CD14-positive monocyte (primary cell): ENCODE measurements at regions not wholly inside any gene's neighbourhood (a gene's known extent, or its start where the extent isn't known, plus 50 kb on each side); places are given as distances from the start of the nearest gene placed in this dataset.

ENCODE experiments used
- DNase-seq, 3 donors: peaks; one replicate each; pipeline ENCODE4 v3.0.0-alpha.2; 2011 to 2022
- H2AFZ ChIP-seq: 2 replicates; pipeline ENCODE4 v1.6.0; 2012; ENCODE audit warnings: mild to moderate bottlenecking, low read depth, low read length, inconsistent platforms; ENCODE audit not compliant: insufficient read depth, poor library complexity, severe bottlenecking
- H3K27ac ChIP-seq, 2 donors: 1 replicate in 1 of 2; 2 replicates in 1 of 2; pipeline ENCODE4 v1.5.1; 2012 to 2013; ENCODE audit warnings: low read length in 2 of 2, control low read depth in 1 of 2, inconsistent platforms in 1 of 2, low read depth in 1 of 2, mild to moderate bottlenecking in 1 of 2
- H3K27me3 ChIP-seq, 2 donors: one replicate each; pipeline versions ENCODE4 v1.6.0 to v1.6.1; 2011 to 2013; ENCODE audit warnings: low read length in 2 of 2; ENCODE audit not compliant: control insufficient read depth in 2 of 2, insufficient read depth in 2 of 2
- H3K36me3 ChIP-seq, 2 donors: replicated peaks in 1 of 2; 1 replicate in 1 of 2; 2 replicates in 1 of 2; pipeline versions ENCODE4 v1.5.1 to v1.6.1; 2012 to 2013; ENCODE audit warnings: low read length in 2 of 2, control low read depth in 1 of 2, inconsistent platforms in 1 of 2, mild to moderate bottlenecking in 1 of 2; ENCODE audit not compliant: insufficient read depth in 2 of 2, control insufficient read depth in 1 of 2
- H3K4me1 ChIP-seq, 2 donors: 1 replicate in 1 of 2; 2 replicates in 1 of 2; pipeline versions ENCODE4 v1.5.1 to v1.6.1; 2012 to 2013; ENCODE audit warnings: low read length in 2 of 2, control low read depth in 1 of 2, inconsistent platforms in 1 of 2, mild to moderate bottlenecking in 1 of 2, moderate library complexity in 1 of 2; ENCODE audit not compliant: insufficient read depth in 2 of 2, control insufficient read depth in 1 of 2
- H3K4me2 ChIP-seq: replicated peaks from 2 replicates; pipeline ENCODE3; 2012; ENCODE audit warnings: low read length, moderate library complexity, mild to moderate bottlenecking; ENCODE audit not compliant: poor library complexity, severe bottlenecking; ENCODE audit errors: extremely low read depth
- H3K4me3 ChIP-seq, 3 experiments: fragments of 200-600 bp in 1 of 3; sonication (generic) in 1 of 3; replicated peaks in 1 of 3; 1 replicate in 2 of 3; 2 replicates in 1 of 3; pipeline ENCODE4 v1.5.1; 2011 to 2013; ENCODE audit warnings: low read length in 3 of 3, mild to moderate bottlenecking in 3 of 3, control low read depth in 2 of 3, low read depth in 2 of 3, inconsistent platforms in 1 of 3, moderate library complexity in 1 of 3
- H3K79me2 ChIP-seq: 2 replicates; pipeline ENCODE4 v1.6.0; 2012; ENCODE audit warnings: mild to moderate bottlenecking, control low read depth, inconsistent platforms, low read length, moderate library complexity; ENCODE audit not compliant: insufficient read depth
- H3K9ac ChIP-seq: 2 replicates; pipeline ENCODE4 v1.6.0; 2017; ENCODE audit warnings: low read length, mild to moderate bottlenecking; ENCODE audit not compliant: insufficient read depth, poor library complexity, severe bottlenecking
- H3K9me3 ChIP-seq, 2 donors: replicated peaks in 1 of 2; 1 replicate in 1 of 2; 2 replicates in 1 of 2; pipeline versions ENCODE4 v1.5.1 to v1.6.1; 2012 to 2013; ENCODE audit warnings: low read length in 2 of 2, control low read depth in 1 of 2; ENCODE audit not compliant: control insufficient read depth in 1 of 2, insufficient read depth in 1 of 2
- H4K20me1 ChIP-seq: 2 replicates; pipeline ENCODE4 v1.6.0; 2012; ENCODE audit warnings: mild to moderate bottlenecking, low read length, control low read depth, moderate library complexity; ENCODE audit not compliant: insufficient read depth
- H3K27ac Mint-ChIP-seq, 7 donors: one replicate each; pipeline ENCODE4 v1.8.0; 2020; ENCODE audit warnings: mild to moderate bottlenecking in 7 of 7, mixed read lengths in 7 of 7, moderate library complexity in 6 of 7, inconsistent platforms in 2 of 7
- H3K27me3 Mint-ChIP-seq, 3 donors: one replicate each; pipeline ENCODE4 v1.8.0; 2021 to 2022; ENCODE audit warnings: low read depth in 3 of 3, mild to moderate bottlenecking in 3 of 3, mixed read lengths in 3 of 3, moderate library complexity in 3 of 3, inconsistent platforms in 1 of 3
- H3K36me3 Mint-ChIP-seq, 2 donors: one replicate each; pipeline ENCODE4 v1.8.0; 2020; ENCODE audit warnings: mixed read lengths in 2 of 2, inconsistent platforms in 1 of 2, mild to moderate bottlenecking in 1 of 2
- H3K4me1 Mint-ChIP-seq: one replicate; pipeline ENCODE4 v1.8.0; 2020; ENCODE audit warnings: mild to moderate bottlenecking, mixed read lengths
- H3K4me3 Mint-ChIP-seq, 2 donors: one replicate each; pipeline ENCODE4 v1.8.0; 2020; ENCODE audit warnings: mild to moderate bottlenecking in 2 of 2, mixed read lengths in 2 of 2, moderate library complexity in 1 of 2
- H3K9me3 Mint-ChIP-seq, 7 donors: one replicate each; pipeline ENCODE4 v1.8.0; 2020 to 2022; ENCODE audit warnings: mixed read lengths in 7 of 7, mild to moderate bottlenecking in 6 of 7, moderate library complexity in 6 of 7, inconsistent platforms in 2 of 7
- CTCF ChIP-seq: fragments of 200-600 bp; IDR thresholded peaks from one replicate; pipeline ENCODE4 v1.8.0; 2022; ENCODE audit warnings: antibody characterized with exemption, mild to moderate bottlenecking
- WGBS: methylation state at CpG from one replicate; pipeline ENCODE4 v1.1.5; 2013; ENCODE audit warnings: missing lambda C conversion rate; ENCODE audit not compliant: insufficient coverage; 5-methylcytosine and 5-hydroxymethylcytosine counted together
- intact Hi-C, 2 donors: fragments of 100-400 bp; cut with micrococcal nuclease; formaldehyde crosslinking; loops; one replicate each; pipeline versions ENCODE4 v1.15.0 to v1.15.1; 2023

GRCh38 chr7:17038783-17039170, 157.0 kb upstream of the AGR3 start:
- Histone ChIP-seq H3K36me3 (no peaks in the 10 kb centered on the region), H3K79me2 (no peaks in the 10 kb centered on the region), H3K4me3 (no peak overlapping the region), H3K27ac (no peak overlapping the region), H3K9me3 (no peaks in the 10 kb centered on the region), H3K4me2 (no peak overlapping the region), H3K27me3 (no peaks in the 10 kb centered on the region), H3K4me1 (peaks cover 35 to 64% of the 10 kb centered on the region in 2 donors), H2AFZ (no peak overlapping the region), H3K9ac (no peak overlapping the region), H4K20me1 (no peaks in the 10 kb centered on the region)
- DNase-seq = no peak
- no peak for TF ChIP-seq CTCF
- peaks cover 2 to 4% of the 10 kb centered on the region in 2 donors for H3K36me3 Mint-ChIP-seq
- H3K27me3 Mint-ChIP-seq = no peaks in the 10 kb centered on the region
- WGBS = no CpG with 5 or more reads among the region's 2 CpGs
- H3K9me3 Mint-ChIP-seq = peaks cover 0 to 7% (median 0%) of the 10 kb centered on the region in 7 donors
- intact Hi-C loops = no loop called here
- no peak overlapping the region for H3K27ac Mint-ChIP-seq
- H3K4me3 Mint-ChIP-seq = no peak overlapping the region
- H3K4me1 Mint-ChIP-seq = peaks cover 44% of the 10 kb centered on the region

DNA sequence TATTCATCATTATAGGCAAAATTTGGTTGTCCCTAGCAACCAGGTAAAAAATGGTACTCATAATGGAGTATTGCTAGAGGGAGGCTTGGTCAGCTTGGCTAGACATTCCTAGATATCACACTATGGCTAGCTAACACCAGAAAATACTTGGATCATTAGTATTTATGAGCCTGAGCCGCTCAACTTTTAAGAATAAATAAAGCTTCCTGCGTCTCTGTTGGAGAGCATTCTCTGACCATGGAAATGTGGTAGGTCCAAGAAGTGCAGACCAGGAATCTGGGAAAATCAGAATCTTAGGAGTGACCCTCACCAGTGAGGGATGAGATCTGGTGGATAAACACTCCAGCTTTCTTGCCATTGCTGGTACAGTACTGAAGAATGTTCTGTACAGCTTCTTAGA, 157.6 kb upstream of the AGR3 start:
- WGBS = no CpG with 5 or more reads among the region's 2 CpGs
- Histone ChIP-seq H3K9me3 (no peaks in the 10 kb centered on the region), H2AFZ (no peak overlapping the region), H3K9ac (no peak overlapping the region), H3K79me2 (no peaks in the 10 kb centered on the region), H4K20me1 (no peaks in the 10 kb centered on the region), H3K4me3 (peak overlapping the region in 1 of 3 experiments; percentile 25), H3K27ac (peak overlapping the region in 1 of 2 donors; percentile 94), H3K4me1 (peaks cover 35 to 69% of the 10 kb centered on the region in 2 donors), H3K4me2 (peak overlapping the region; percentile 43), H3K36me3 (no peaks in the 10 kb centered on the region), H3K27me3 (no peaks in the 10 kb centered on the region)
- Mint-ChIP-seq H3K36me3 (peaks cover 2 to 4% of the 10 kb centered on the region in 2 donors), H3K4me1 (peaks cover 48% of the 10 kb centered on the region), H3K4me3 (no peak overlapping the region), H3K9me3 (peaks cover 0 to 7% (median 0%) of the 10 kb centered on the region in 7 donors), H3K27me3 (no peaks in the 10 kb centered on the region), H3K27ac (peak overlapping the region in 4 of 7 donors; percentile 13 to 99 (median 94))
- no peak for TF ChIP-seq CTCF
- no peak for DNase-seq
- intact Hi-C loops = no loop called here
